T47D (cell line): ENCODE measurements at regions not wholly inside any gene's neighbourhood (a gene's known extent, or its start where the extent isn't known, plus 50 kb on each side); places are given as distances from the start of the nearest gene placed in this dataset.
A peak's percentile ranks its signal among the peaks of the same experiment; 100 is the strongest.

ENCODE experiments used
- DNase-seq, 2 experiments: peaks; one replicate each; pipeline versions ENCODE4 v3.0.0 to v3.0.0-alpha.2; 2011 to 2012; ENCODE audit warnings: low read depth in 1 of 2, low spot score in 1 of 2
- JUND ChIP-seq: IDR thresholded peaks from 2 replicates; pipeline ENCODE4 v1.6.1; 2012; ENCODE audit warnings: low read depth
- in situ Hi-C: cut with HindIII; loops from 2 replicates; pipeline ENCODE4 v1.10.0; 2016; ENCODE audit warnings: low sequenced_read_pairs, low pct_unique_long_range_greater_than_20kb

DNA sequence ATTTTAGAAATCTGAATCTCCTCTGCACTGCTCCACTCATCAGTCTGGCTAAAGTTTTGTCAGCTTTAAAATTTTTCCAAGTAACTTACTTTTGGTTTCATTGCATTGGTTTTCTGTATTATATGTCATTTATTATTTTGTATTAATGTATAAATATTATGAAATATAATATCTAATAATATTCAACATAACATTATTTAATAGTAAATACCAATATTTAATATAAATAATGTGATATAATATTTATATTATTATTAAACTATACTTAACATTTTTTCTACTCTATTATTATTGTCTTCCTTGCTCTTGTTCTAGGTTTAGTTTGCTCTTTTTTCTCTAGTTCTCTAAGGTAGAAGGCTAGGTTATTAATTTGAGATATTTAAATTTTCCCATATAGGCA lies 512.1 kb downstream of the AACS start:
- in situ Hi-C loops = no loop called here
- TF ChIP-seq JUND = no peak
- DNase-seq = no peak

DNA sequence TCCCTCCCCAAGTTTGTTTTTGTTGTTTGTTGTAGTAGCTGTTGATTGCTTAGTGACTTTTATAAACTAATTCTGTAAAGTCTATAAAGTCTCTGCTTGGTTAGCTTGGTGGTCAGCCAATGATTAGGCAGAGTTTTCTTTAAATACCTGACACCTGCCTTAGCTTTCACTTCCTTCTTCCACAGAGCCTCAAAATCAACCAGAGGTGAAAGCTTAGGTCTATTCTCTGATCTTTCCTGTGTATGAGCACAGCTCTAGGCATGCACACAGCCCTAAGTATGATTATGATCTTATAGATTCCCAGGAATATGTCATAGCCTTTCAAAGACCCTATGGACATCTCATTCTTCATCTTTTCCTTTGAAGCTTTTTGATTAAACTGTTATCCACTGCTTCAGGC lies 514.7 kb downstream of the AACS start:
- no peak for DNase-seq
- in situ Hi-C loops = no loop called here
- no peak for TF ChIP-seq JUND

DNA sequence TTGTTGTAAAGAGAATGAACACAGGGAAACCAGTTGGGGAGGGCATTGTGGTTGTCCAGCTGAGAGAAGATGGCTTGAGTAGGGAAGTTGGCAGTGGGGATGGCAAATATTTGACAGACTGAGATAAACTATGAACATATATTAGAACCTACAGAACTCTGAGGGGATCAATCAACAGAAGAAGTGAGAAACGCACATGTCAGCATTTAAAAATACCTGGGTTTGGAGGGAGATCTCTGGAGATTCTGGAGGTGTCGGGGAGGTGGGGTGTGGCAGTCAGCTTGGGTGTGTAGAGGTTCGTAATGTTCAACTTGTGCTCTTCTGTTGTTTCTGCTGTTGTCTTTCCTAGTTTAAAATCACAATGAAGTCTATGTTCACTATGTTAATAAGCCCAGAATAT lies 517.8 kb downstream of the AACS start:
- in situ Hi-C loops = no loop called here
- no peak for DNase-seq
- TF ChIP-seq JUND = no peak

DNA sequence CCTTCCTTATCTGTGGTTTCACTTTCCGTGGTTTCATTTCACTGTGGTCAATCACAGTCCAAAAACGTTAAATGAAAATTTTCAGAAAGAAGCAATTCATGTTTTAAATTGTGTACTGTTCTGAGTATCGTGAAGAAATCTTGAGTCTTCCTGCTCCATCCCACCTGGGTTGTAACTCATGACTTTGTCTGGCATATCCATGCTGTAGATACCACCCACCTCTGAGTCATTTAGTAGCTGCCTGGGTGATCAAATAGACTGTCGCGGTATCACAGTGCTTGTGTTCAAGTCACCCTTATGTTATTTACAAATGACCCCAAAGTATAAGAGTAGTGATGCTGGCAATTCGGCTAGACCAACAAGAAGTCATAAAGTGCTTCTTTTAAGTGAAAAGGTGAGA lies 521.2 kb downstream of the AACS start:
- no peak for DNase-seq
- in situ Hi-C loops = no loop called here
- no peak for TF ChIP-seq JUND

DNA sequence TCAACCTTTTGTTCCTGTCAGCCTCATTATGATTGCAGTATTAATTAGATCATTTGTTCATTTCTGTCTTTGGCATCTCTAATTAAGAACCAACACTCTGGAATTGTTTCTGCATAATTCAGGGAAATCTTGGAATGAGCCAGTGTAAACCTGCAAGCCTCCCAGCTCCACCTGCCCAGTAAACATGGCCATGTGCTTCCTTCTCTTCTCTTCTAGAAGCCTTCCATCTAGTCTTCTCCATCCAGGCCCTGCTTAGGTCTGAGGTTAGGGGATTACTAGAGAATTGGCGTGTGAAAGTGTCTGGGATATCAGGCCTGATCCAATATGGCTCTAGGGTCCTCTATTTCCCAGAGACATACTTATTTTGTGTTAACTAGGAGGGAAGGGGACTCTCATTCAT lies 528.0 kb downstream of the AACS start:
- DNase-seq = no peak
- no peak for TF ChIP-seq JUND
- in situ Hi-C loops = no loop called here

DNA sequence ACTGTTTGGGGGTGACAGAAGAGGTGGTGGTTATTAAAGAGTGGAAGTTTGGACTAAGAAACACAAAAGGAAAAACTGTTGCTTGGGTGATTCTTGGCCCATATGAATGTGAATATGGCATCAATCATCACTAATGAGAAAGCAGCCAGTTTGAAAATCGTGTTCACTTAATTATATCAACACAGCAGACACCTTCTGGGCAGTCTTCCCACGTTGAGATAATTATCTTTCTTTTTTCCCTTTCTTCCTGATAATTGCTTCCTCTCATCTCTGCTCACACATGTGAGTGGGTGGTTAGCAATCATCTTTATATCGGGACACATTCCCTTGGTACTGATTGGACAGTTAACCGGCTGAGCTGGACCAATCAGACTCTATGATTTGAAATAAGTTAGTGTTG lies 539.7 kb downstream of the AACS start:
- in situ Hi-C loops = no loop called here
- TF ChIP-seq JUND = no peak
- no peak for DNase-seq

DNA sequence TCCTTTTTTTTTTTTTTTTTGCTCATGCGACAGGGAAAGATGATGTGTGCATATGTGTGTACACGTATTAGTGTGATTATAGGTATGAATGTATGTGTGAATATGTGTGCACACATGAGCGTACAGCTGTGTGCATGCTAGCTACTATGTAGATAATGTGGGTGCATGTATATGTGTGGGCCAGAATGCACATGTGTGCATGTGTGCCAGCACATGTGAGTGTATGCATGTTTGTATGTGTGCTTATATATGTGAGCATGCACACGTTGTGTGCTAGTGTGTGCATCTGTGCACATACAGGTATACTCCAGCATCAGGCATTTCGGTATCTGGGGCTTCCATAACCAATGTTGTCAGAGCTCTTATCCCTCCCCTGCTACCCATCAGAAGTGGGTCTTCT lies 541.1 kb downstream of the AACS start:
- no peak for TF ChIP-seq JUND
- DNase-seq = no peak
- in situ Hi-C loops = no loop called here

DNA sequence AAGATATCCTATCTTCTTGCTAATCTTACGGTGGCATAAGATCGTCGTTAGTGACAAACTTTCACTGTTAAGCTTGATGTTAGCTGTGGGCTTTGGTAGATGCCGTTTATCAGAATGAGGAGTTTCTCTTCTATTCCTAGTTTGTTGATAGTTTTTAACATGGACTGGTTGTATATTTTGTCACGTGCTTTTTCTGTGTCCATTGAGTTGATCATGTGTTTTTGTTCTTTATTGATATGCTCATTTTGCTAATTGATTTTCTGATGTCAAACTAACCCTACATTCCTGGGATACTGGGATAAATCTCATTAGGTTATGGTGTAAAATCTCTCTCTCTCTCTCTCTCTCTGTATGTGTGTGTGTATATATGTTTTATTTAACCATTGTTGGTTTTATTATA lies 545.1 kb downstream of the AACS start:
- TF ChIP-seq JUND = no peak
- in situ Hi-C loops = no loop called here

DNA sequence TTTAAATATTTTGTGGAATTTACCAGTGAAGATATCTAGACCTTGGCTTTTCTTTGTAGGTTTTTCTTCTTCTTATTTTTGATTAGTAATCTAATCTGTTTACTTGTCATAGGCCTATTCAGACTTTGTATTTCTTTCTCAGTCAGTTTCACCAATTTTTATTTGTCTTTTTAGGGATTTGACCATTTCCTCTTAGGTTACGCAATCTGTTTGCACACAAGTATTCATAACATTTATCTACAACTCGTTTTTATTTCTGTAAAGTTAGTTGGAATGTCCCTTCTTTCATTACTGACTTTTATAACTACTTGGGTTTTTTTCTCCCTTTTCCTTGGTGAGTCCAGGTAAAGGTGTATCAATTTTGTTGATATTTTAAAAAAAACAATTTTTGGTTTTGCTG lies 545.7 kb downstream of the AACS start:
- no peak for TF ChIP-seq JUND
- in situ Hi-C loops = no loop called here

More for the DNA sequence above, 545.1 kb downstream of the AACS start:
- no peak for DNase-seq

DNA sequence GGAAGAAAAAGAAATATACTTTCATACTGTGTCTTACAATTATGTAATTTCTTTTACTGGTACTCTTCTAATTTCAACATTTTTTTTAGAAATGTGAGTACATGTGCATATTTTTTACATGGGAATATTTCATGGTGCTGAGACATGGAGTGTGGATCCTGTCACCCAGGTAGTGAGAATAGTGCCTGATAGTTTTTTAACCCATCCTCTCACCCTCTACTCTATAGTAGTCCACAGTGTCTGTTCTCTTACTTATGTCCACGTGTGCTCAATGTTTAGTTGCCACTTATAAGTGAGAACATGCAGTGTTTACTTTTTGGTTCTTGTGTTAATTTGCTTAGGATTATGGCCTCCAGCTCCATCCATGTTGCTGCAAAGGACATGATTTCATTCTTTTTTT lies 548.8 kb downstream of the AACS start:
- no peak for TF ChIP-seq JUND
- in situ Hi-C loops = no loop called here
- no peak for DNase-seq

More for the DNA sequence above, 545.7 kb downstream of the AACS start:
- no peak for DNase-seq

DNA sequence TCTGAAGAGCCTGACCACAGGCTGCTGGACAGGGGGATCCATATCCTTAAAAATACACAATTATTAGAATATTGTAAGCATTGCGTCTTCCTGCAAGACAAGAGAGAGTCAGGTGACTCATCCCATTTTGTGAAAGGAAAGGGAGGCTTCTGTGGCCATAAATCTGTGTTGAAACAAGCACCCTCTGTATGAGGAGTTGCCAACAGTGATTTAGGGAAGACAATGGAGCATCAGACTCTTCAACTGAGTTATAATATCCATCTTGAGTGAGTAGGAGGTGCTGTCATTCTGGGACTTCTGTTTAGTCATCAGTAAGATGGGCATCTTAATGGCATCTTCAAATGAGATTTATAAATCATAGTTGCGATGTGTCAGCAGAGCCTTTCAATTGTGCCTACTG lies 554.5 kb downstream of the AACS start:
- TF ChIP-seq JUND = no peak
- DNase-seq = no peak
- in situ Hi-C loops = no loop called here

DNA sequence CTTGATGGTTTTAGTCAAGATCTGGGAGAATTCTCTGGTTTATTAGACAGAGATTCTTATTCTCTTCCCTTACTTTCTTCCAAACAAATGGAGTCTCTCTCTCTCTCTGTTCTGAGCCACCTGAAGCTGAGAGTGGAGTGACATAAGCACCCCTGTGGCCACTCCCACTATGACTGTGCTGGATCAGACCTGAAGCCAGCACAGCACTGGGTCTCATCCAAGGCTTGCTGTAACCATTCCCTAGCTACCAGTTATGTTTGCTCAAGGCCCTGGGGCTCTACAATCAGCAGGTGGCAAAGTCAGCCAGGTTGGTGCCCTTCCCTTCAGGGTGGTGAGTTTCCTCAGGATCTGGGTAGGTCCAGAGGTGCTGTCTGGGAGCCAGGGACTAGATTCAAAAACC lies 568.5 kb downstream of the AACS start:
- TF ChIP-seq JUND = no peak
- peak in 1 of 2 experiments; percentile 39 for DNase-seq
- in situ Hi-C loops = no loop called here

DNA sequence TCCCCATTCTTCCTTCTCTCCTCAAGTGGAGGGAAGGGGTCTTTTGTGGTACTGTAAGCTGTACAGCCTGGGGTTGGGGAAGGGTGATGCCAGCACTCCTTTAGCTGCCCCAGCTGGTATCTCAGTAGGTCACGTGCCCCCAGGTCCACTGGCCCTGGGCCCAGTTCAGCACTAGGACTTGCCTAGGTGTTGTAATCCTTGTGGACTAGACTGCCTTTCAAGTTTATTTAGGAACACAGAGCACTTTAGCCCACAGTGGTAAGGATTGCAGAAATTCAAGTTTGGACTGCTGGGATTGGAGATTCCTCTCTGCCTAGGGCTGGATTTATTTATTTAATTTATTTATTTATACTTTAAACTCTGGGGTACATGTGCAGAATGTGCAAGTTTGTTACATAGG lies 569.6 kb downstream of the AACS start:
- in situ Hi-C loops = no loop called here
- TF ChIP-seq JUND = no peak
- DNase-seq = peak in 1 of 2 experiments; percentile 10

DNA sequence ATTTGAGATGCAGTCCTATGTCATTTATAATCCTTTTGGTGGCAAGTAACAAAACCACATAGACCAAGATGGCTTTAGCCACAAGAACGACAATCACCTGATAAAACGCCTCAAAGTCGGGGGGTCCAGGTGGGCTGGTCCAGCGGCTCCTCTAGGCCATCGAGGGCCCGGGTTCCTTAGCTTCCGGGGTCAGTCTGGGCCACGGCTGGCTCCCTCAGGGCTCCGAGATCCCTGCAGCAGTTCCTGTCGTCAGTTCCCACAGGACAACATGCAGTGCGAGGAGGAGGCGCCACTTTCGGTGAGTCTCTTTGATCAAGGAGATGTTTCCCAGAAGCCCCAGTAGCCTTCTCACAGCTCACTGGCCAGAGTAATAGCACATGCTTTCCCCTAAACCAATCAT lies 574.6 kb downstream of the AACS start:
- no peak for DNase-seq
- no peak for TF ChIP-seq JUND
- in situ Hi-C loops = no loop called here
